ENCODE measurements at regions not wholly inside any gene's neighbourhood (a gene's known extent, or its start where the extent isn't known, plus 50 kb on each side); places are given as distances from the start of the nearest gene placed in this dataset.

DNA sequence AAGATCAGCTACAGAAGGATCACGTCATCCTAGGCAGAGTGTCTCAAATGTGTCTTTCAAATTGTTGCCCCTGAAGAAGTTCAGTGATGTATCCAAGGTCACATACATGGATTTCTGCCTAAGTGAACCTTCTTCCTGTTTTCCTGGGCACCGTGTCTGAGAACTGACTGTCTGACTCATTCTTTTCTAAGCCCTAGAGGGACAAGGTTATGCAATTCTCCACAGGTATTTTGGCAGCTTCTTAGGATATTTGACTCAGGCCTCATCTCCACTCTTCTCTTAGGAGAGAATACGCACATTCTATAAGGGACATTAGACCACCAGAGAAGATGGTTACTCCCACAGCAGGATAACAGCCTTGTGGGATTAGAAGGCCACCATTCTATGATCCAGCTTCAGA, 391.9 kb upstream of the THBS1 start:
- TF ChIP-seq, protein P1, sequence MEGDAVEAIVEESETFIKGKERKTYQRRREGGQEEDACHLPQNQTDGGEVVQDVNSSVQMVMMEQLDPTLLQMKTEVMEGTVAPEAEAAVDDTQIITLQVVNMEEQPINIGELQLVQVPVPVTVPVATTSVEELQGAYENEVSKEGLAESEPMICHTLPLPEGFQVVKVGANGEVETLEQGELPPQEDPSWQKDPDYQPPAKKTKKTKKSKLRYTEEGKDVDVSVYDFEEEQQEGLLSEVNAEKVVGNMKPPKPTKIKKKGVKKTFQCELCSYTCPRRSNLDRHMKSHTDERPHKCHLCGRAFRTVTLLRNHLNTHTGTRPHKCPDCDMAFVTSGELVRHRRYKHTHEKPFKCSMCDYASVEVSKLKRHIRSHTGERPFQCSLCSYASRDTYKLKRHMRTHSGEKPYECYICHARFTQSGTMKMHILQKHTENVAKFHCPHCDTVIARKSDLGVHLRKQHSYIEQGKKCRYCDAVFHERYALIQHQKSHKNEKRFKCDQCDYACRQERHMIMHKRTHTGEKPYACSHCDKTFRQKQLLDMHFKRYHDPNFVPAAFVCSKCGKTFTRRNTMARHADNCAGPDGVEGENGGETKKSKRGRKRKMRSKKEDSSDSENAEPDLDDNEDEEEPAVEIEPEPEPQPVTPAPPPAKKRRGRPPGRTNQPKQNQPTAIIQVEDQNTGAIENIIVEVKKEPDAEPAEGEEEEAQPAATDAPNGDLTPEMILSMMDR (IDR thresholded peaks at IDR 0.05): no peak
- TF ChIP-seq POLR2A (IDR thresholded peaks at IDR 0.05) (no peak), POLR2AphosphoS5 (IDR thresholded peaks at IDR 0.05) (no peak)
